RWPE1 (cell line): ENCODE measurements at regions not wholly inside any gene's neighbourhood (a gene's known extent, or its start where the extent isn't known, plus 50 kb on each side); places are given as distances from the start of the nearest gene placed in this dataset.

Experiments used
- CTCF ChIA-PET: fragments of 350-600 bp; sonication (Branson Sonifier 250); formaldehyde crosslinking; extraction: SDS; loops from one replicate; lab custom pipeline; 2021; lab: Yijun Ruan, JAX
- POLR2A ChIA-PET: fragments of 400-600 bp; formaldehyde crosslinking; extraction: SDS; loops from one replicate; lab custom pipeline; 2020; ENCODE audit warnings: antibody characterized with exemption; ENCODE audit not compliant: low non-redundant PET; lab: Yijun Ruan, JAX
- DNase-seq: peaks from one replicate; pipeline ENCODE4 v3.0.0; 2012; ENCODE audit warnings: low spot score
- H3K27ac ChIP-seq: fragments of 450-650 bp; 2 replicates; pipeline ENCODE4 v1.5.1; 2017
- TF ChIP-seq, protein P1 (sequence below): fragments of 450-650 bp; conservative IDR thresholded peaks from 2 replicates; pipeline ENCODE4 v1.5.1; 2017; ENCODE audit warnings: low read depth, mild to moderate bottlenecking

GRCh38 chr5:125129151-125129806 lies 382.8 kb upstream of the ZNF608 start:
- DNase-seq: peak; percentile 48
- CTCF ChIA-PET: interaction anchor here (0.6 kb wide), 1 partner anchor 98 kb away, joined by 3 read pairs; no protein-coding TSS in a partner anchor

GRCh38 chr5:125130591-125130990 lies 384.2 kb upstream of the ZNF608 start:
- ChIA-PET CTCF (no interaction called here), POLR2A (no interaction called here)
- H3K27ac ChIP-seq: no peak overlapping the region
- TF ChIP-seq, protein P1, sequence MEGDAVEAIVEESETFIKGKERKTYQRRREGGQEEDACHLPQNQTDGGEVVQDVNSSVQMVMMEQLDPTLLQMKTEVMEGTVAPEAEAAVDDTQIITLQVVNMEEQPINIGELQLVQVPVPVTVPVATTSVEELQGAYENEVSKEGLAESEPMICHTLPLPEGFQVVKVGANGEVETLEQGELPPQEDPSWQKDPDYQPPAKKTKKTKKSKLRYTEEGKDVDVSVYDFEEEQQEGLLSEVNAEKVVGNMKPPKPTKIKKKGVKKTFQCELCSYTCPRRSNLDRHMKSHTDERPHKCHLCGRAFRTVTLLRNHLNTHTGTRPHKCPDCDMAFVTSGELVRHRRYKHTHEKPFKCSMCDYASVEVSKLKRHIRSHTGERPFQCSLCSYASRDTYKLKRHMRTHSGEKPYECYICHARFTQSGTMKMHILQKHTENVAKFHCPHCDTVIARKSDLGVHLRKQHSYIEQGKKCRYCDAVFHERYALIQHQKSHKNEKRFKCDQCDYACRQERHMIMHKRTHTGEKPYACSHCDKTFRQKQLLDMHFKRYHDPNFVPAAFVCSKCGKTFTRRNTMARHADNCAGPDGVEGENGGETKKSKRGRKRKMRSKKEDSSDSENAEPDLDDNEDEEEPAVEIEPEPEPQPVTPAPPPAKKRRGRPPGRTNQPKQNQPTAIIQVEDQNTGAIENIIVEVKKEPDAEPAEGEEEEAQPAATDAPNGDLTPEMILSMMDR: no peak
- no peak for DNase-seq

More at GRCh38 chr5:125129151-125129806, 382.8 kb upstream of the ZNF608 start:
- H3K27ac ChIP-seq: no peak overlapping the region
- POLR2A ChIA-PET: no interaction called here
- TF ChIP-seq, protein P1: no peak

GRCh38 chr5:125134216-125135081 lies 388.0 kb upstream of the ZNF608 start:
- ChIA-PET CTCF (interaction anchor here (0.5 to 0.6 kb wide), 4 partner anchors 10 to 175 kb away, joined by 3 to 4 read pairs (median 3); no protein-coding TSS in a partner anchor), POLR2A (no interaction called here)
- H3K27ac ChIP-seq: no peak overlapping the region
- peak; percentile 23 for DNase-seq
- TF ChIP-seq, protein P1: no peak

- ChIA-PET POLR2A (no interaction called here), CTCF (interaction anchor here (0.7 kb wide), 1 partner anchor 16 kb away, joined by 3 read pairs; no protein-coding TSS in a partner anchor)
- TF ChIP-seq, protein P1: no peak
- H3K27ac ChIP-seq: no peak overlapping the region
- no peak for DNase-seq
These were observed 391.1 kb upstream of the ZNF608 start for GRCh38 chr5:125137535-125137934.

DNA sequence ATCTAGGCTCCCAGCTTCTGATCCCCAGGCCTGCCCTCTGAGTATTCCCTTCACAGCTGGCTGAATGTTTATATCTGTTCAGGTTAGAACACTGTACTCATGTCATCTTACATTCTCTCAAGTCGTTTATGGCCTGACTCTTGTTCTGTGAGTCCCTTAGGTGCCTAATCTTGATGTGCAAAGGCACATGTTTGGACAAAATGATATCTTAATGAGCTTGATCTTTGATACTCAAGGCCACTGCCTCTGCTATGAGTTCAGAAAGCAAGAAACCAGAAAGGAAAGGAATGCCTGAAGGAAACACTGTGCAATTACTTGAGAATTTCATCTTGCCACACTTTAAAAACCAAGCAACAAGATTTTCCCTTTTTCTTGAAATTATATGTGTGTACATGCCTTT lies 391.8 kb upstream of the ZNF608 start:
- no peak overlapping the region for H3K27ac ChIP-seq
- CTCF ChIA-PET: interaction anchor here (0.7 kb wide), 1 partner anchor 16 kb away, joined by 3 read pairs; no protein-coding TSS in a partner anchor
- TF ChIP-seq, protein P1: no peak
- DNase-seq: no peak
- POLR2A ChIA-PET: no interaction called here

DNA sequence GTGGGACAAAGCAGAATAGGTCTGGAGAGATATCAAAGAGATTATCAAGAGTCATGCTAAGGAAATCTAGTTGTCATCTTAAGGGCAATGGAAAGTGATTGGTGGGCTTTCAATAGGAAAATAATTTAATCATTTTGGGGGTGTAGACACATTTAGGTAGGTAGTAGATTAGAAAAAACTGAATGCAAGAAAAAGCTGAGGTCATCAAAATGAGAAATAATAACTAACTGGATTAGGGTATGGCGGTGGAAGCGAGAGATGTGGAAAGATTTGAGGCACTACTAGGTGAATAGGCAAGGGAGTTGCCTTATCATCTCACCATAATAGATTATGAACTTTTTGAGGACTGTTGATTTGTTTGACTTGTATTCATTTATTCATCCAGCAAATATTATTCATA lies 393.2 kb upstream of the ZNF608 start:
- POLR2A ChIA-PET: no interaction called here
- DNase-seq: no peak
- CTCF ChIA-PET: no interaction called here
- TF ChIP-seq, protein P1: no peak
- H3K27ac ChIP-seq: no peak overlapping the region
